Memory B cell (primary cell): ENCODE measurements at regions not wholly inside any gene's neighbourhood (a gene's known extent, or its start where the extent isn't known, plus 50 kb on each side); places are given as distances from the start of the nearest gene placed in this dataset.

ENCODE experiments used
- ATAC-seq: fragments of 150-1000 bp; cut with Tn5 transposase; 2 replicates; pipeline ENCODE4 v1.10.0; 2021; ENCODE audit warnings: low read depth, mild to moderate bottlenecking, moderate library complexity
- DNase-seq, 2 donors: peaks; one replicate each; pipeline ENCODE4 v3.0.0; 2022; ENCODE audit warnings: low spot score in 2 of 2
- H3K27ac Mint-ChIP-seq: one replicate; pipeline ENCODE4 v1.8.0; 2022; ENCODE audit warnings: mild to moderate bottlenecking, moderate library complexity, mixed read lengths
- H3K27me3 Mint-ChIP-seq: one replicate; pipeline ENCODE4 v1.8.0; 2022; ENCODE audit warnings: mixed read lengths
- H3K36me3 Mint-ChIP-seq: one replicate; pipeline ENCODE4 v1.8.0; 2022; ENCODE audit warnings: mild to moderate bottlenecking, mixed read lengths
- H3K4me1 Mint-ChIP-seq: one replicate; pipeline ENCODE4 v1.8.0; 2022; ENCODE audit warnings: mixed read lengths
- H3K4me3 Mint-ChIP-seq: one replicate; pipeline ENCODE4 v1.8.0; 2022; ENCODE audit warnings: mild to moderate bottlenecking, moderate library complexity, mixed read lengths
- H3K9me3 Mint-ChIP-seq: one replicate; pipeline ENCODE4 v1.8.0; 2022; ENCODE audit warnings: mixed read lengths

DNA sequence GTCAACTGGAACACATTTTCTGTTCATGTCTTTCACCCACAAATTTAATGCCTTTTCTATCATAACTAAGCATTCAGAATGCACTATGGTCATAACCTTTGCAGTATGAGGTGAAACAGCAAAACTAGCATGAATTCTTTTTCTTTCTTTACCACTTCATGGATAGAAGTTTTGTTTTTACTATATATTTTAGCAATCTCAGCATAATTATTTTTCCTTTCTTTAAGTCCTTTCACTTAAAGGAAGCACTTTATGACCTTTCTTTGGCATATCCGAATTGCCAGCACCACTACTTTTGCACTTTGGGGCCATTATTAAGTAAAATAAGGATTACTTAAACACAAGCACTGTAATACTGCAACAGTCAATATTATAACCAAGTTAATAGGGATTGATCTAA lies 115.1 kb upstream of the DKK2 start:
- Mint-ChIP-seq H3K27me3 (no peaks in the 10 kb centered on the region), H3K36me3 (no peaks in the 10 kb centered on the region), H3K4me3 (no peak overlapping the region), H3K9me3 (no peaks in the 10 kb centered on the region), H3K27ac (no peak overlapping the region), H3K4me1 (no peaks in the 10 kb centered on the region)
- no peak for ATAC-seq
- no peak for DNase-seq

DNA sequence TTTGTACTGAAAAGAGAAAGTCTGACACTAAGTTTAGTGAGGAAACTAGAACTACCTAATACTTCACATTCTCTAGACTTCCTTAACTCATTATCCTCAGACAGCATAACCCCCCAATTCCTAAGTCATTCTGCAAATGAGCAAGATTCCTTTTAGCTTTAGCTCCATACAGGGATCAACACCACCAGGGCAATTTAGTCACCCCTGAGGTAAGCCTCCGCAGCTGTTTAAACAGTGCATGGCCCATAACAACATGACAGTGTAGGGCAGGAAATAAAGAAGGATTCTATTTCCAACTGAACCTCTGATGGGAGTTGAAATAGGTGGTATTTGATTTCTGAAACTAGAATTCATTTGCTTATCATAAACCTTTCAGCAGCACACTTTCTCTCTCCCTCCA lies 112.8 kb upstream of the DKK2 start:
- no peaks in the 10 kb centered on the region for H3K27me3 Mint-ChIP-seq
- H3K9me3 Mint-ChIP-seq = no peaks in the 10 kb centered on the region
- no peak overlapping the region for H3K27ac Mint-ChIP-seq
- no peaks in the 10 kb centered on the region for H3K4me1 Mint-ChIP-seq
- no peak overlapping the region for H3K4me3 Mint-ChIP-seq
- H3K36me3 Mint-ChIP-seq = no peaks in the 10 kb centered on the region
- ATAC-seq = no peak
- no peak for DNase-seq

DNA sequence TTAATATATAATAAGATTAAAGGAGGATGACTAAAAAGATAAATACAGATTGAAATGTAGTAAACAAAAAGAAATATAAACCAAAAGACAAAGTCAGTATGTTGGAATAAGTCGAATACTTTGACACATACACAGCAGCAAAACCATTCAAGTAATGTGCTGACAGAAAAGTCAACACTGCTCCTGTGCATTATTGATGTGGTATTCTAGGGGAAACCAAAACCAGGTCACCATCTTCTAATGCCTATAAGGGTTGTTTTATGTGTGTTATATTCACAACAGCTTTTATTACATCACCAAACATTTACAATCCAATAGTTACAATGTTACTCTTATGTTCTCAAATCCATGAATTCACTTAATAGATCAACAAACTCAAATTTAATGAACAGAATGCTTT lies 111.8 kb upstream of the DKK2 start:
- ATAC-seq (no peak), DNase-seq (no peak)
- H3K4me3 Mint-ChIP-seq = no peak overlapping the region
- H3K36me3 Mint-ChIP-seq = no peaks in the 10 kb centered on the region
- no peak overlapping the region for H3K27ac Mint-ChIP-seq
- H3K27me3 Mint-ChIP-seq = no peaks in the 10 kb centered on the region
- no peaks in the 10 kb centered on the region for H3K9me3 Mint-ChIP-seq
- H3K4me1 Mint-ChIP-seq = no peaks in the 10 kb centered on the region

DNA sequence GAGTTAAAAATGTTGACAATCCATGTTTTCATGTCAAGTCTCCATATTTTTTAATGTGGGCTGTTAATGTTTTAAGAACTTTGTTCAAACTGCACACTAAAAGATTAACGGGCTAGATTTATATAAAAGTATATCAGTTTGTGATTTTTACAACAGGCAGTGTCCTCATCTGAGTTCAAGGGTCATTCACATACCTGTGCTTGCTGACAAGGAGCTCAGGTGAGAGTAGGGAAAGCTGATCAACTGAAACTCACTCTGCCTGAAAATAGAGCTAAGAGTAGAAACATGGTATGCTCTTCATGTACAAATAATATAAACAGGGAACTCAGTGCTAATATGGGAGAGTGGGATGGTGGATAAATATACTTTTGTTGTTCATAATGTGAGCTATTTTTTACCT lies 102.3 kb upstream of the DKK2 start:
- H3K4me3 Mint-ChIP-seq = no peak overlapping the region
- DNase-seq (no peak), ATAC-seq (no peak)

DNA sequence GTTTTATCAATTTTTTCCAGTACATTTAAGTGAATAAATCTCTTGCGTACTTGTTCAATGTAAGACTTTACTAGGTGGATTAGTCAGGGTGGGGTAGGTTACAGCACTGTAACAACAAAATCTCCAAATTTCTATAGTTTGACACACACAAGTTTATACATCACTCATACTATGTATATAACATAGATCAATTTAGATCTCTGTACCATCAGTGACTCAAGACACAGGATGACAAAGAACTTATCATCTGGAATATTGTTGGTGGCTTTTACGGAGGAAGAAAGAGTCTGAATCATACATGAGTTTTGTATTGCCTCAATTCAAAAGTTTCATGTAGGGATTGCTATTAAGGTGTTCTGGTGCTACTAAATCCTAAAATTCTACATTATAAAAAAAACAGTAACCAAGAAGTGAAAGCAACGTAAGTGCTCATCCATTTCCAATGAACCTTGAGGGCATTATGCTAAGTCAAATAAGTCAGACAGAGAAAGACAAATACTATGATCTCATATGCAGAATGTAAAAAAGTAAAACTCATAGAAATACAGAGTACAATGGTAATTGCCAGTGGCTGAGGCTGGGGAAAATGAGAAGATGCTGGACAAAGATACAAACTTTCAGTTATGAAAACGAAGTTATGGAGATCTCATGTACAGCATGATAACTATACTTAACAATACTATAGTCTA lies 98.0 kb upstream of the DKK2 start:
- no peak for ATAC-seq
- no peak for DNase-seq
- no peak overlapping the region for H3K4me3 Mint-ChIP-seq
- no peaks in the 10 kb centered on the region for H3K9me3 Mint-ChIP-seq
- no peaks in the 10 kb centered on the region for H3K4me1 Mint-ChIP-seq
- H3K27me3 Mint-ChIP-seq = no peaks in the 10 kb centered on the region
- H3K27ac Mint-ChIP-seq = no peak overlapping the region
- no peaks in the 10 kb centered on the region for H3K36me3 Mint-ChIP-seq

More for the DNA sequence above, 102.3 kb upstream of the DKK2 start:
- H3K27me3 Mint-ChIP-seq = no peaks in the 10 kb centered on the region
- no peak overlapping the region for H3K27ac Mint-ChIP-seq
- no peaks in the 10 kb centered on the region for H3K4me1 Mint-ChIP-seq
- no peaks in the 10 kb centered on the region for H3K9me3 Mint-ChIP-seq
- H3K36me3 Mint-ChIP-seq = no peaks in the 10 kb centered on the region

DNA sequence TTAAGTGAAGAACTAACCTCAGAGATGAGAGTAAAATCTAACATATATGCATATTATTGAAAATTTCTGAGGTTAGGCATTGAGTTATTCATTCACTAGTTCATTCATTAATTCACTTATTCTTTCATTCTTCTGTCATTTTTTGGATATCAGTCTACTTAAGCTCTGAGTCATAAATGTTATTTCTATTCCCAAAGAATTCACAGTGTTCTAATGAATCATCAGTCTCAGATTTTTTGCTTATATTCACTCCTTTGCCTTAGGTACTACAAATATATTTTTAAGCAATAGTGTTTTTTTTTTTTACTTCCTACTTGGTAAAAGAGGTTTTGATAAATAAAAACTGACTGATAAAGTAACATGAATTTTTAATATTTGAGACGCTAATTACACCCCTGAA lies 95.2 kb upstream of the DKK2 start:
- Mint-ChIP-seq H3K9me3 (no peaks in the 10 kb centered on the region), H3K27ac (no peak overlapping the region), H3K4me3 (no peak overlapping the region), H3K36me3 (no peaks in the 10 kb centered on the region), H3K4me1 (no peaks in the 10 kb centered on the region), H3K27me3 (no peaks in the 10 kb centered on the region)
- ATAC-seq = no peak
- DNase-seq = no peak

DNA sequence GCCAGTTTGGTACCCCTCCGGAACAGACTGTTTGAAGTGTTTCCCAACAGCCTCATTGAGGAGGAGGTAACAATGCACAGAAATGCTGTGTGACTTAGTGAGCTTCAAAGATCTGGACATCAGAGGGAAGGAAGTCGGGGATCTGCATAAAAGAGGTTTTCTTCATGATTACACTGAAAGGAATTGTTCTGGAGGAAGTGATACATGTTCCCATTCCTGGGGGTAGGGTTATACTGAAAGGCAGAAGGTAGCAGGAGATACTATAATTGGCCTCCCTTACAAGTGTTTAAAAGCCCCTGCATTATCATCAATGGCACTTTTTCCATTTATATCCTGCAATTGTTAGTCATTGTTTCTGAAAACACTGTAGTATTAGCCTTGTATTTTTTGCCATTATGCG lies 94.0 kb upstream of the DKK2 start:
- no peak overlapping the region for H3K27ac Mint-ChIP-seq
- no peaks in the 10 kb centered on the region for H3K27me3 Mint-ChIP-seq
- no peak overlapping the region for H3K4me3 Mint-ChIP-seq
- no peaks in the 10 kb centered on the region for H3K36me3 Mint-ChIP-seq
- H3K9me3 Mint-ChIP-seq = no peaks in the 10 kb centered on the region
- no peaks in the 10 kb centered on the region for H3K4me1 Mint-ChIP-seq
- DNase-seq (no peak), ATAC-seq (no peak)

DNA sequence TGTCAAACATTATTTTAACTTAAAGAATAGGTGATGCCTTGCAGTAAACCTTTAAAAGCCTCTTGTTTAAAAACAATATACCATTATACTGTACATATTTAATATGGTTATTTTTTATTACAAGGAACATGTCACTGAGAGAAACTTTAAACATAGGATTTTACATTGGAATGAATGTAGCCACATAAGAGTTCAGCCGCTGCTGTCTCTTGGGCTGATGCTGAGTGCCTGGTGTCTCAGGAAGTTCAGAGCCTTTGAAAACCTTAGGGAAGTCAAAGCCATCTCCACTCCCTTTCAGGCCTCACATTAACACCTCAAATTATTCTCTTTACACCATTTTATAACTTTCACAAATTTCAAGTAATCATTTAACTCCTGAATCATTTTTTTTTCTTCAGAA lies 93.5 kb upstream of the DKK2 start:
- no peaks in the 10 kb centered on the region for H3K36me3 Mint-ChIP-seq
- no peaks in the 10 kb centered on the region for H3K4me1 Mint-ChIP-seq
- H3K9me3 Mint-ChIP-seq = peaks cover 3% of the 10 kb centered on the region
- H3K4me3 Mint-ChIP-seq = no peak overlapping the region
- no peaks in the 10 kb centered on the region for H3K27me3 Mint-ChIP-seq
- ATAC-seq (no peak), DNase-seq (no peak)
- H3K27ac Mint-ChIP-seq = no peak overlapping the region

DNA sequence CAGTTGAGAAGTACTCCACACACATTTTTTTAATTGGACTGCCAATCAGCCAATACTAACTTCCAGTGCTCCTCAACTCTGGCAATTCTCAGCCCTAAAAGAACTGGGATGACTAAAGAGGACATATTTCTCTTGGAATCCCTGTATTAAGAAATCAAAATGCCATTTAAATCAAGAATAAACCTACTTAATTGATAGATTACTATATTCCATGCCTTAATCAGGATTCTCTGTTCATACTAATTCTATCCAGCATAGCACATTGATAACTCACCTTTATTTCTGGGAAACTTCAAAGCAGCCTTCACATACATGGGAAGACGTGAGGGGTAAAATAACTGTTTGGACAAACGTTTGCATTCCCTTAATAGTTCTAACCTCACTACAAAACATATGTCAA lies 93.0 kb upstream of the DKK2 start:
- no peaks in the 10 kb centered on the region for H3K27me3 Mint-ChIP-seq
- H3K9me3 Mint-ChIP-seq = peaks cover 3% of the 10 kb centered on the region
- no peak for DNase-seq
- no peak overlapping the region for H3K4me3 Mint-ChIP-seq
- no peaks in the 10 kb centered on the region for H3K4me1 Mint-ChIP-seq
- no peaks in the 10 kb centered on the region for H3K36me3 Mint-ChIP-seq
- H3K27ac Mint-ChIP-seq = no peak overlapping the region
- no peak for ATAC-seq

DNA sequence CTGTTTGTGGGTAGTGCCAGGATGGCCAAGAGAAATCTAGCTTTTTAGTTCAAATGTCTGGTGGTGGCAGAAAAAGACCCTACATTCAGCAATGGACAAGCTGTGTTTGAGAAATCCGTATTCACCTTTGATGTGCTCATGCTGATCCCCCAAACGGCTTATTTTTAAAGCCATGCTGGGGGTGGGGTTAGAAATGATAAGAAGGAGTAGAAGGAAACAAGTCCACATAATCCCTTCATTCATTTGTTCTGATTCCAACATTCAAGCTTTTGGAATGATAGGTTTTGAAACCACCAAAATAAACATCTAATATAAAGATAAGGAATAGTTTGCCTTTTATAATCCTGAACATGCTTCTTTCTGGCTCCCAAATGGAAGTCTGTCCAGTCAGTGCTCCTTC lies 92.0 kb upstream of the DKK2 start:
- ATAC-seq (no peak), DNase-seq (no peak)
- no peak overlapping the region for H3K4me3 Mint-ChIP-seq
- no peak overlapping the region for H3K27ac Mint-ChIP-seq
- H3K9me3 Mint-ChIP-seq = peaks cover 3% of the 10 kb centered on the region
- H3K27me3 Mint-ChIP-seq = no peaks in the 10 kb centered on the region
- no peaks in the 10 kb centered on the region for H3K36me3 Mint-ChIP-seq
- no peaks in the 10 kb centered on the region for H3K4me1 Mint-ChIP-seq

DNA sequence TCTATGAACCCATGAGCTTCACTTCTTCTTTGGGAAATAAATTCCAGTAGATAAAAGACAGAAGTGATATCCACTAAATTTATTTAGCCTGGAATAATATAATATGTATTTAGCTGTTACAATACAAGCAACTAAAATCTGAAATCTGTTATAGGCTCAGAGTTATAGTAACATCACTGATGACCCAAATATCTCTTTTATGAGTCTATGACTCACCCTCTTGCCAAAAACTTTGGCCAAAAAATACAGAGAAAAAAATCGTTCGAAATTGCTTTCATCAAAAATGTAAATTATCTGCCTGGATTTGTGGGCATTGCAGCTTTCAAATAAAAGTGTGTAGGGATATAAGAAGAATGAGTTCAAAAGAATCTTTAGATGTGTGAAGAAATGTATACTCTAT lies 89.4 kb upstream of the DKK2 start:
- H3K27me3 Mint-ChIP-seq = no peaks in the 10 kb centered on the region

DNA sequence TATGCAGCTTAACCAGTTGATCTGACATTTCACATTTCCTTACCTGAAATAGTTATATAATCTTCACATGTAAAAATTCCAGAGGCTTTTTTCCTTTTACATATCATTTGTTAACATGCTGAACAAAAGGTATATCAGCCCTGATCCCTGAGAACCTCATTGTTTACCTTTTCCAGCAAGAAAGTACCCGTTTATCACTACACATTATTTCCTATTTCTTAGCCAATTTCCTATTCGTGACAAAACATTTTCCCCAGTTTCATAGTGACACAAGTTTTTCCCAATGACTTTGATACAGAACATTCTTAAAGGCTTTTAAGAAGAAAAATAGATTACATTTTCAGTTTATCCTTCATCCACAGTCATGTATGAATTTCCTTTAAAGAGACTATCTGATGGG lies 86.6 kb upstream of the DKK2 start:
- DNase-seq (no peak), ATAC-seq (no peak)
- no peak overlapping the region for H3K27ac Mint-ChIP-seq
- no peaks in the 10 kb centered on the region for H3K4me1 Mint-ChIP-seq
- no peaks in the 10 kb centered on the region for H3K36me3 Mint-ChIP-seq
- H3K9me3 Mint-ChIP-seq = peaks cover 3% of the 10 kb centered on the region
- H3K27me3 Mint-ChIP-seq = no peaks in the 10 kb centered on the region
- H3K4me3 Mint-ChIP-seq = no peak overlapping the region

More for the DNA sequence above, 89.4 kb upstream of the DKK2 start:
- ATAC-seq = no peak
- Mint-ChIP-seq H3K4me3 (no peak overlapping the region), H3K27ac (no peak overlapping the region), H3K9me3 (peaks cover 3% of the 10 kb centered on the region), H3K36me3 (no peaks in the 10 kb centered on the region), H3K4me1 (no peaks in the 10 kb centered on the region)
- DNase-seq = no peak

DNA sequence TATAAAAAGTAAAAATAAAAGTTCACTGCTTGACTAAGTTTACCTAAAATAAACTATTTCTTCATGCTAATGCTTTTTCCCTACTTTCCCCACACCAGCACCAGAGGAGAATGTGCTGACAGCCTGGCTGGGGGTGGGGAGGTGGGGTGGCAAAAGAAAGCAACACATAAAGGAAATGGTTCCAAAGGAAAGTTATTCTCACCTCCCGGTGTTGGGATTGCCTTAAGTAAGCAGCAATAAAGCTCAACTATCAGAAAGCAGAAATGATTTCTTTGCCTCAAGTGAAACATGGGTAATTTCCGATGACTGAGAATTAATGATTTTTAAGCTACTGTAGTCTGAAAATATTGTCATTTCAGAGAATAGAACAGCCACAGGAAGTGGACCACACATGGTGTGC lies 84.5 kb upstream of the DKK2 start:
- peaks cover 3% of the 10 kb centered on the region for H3K9me3 Mint-ChIP-seq
- no peak for ATAC-seq

DNA sequence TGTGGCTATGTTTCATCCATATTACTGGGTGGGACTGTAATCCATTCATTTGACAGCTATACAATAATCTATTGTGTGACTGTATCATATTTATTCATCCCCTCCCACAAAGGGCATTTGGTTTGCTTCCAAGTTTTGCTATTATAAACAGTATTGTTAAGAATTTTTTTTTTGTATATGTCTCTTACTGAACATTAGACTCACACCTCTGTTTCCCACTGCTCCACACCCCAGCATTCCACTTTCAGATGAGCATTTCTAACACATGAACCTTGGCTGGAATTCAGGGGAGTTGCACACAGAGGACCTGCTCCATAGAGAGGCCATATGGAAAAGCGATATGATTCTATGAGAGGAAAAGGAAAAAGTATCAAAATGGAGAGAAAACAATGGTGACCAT lies 81.6 kb upstream of the DKK2 start:
- DNase-seq = no peak
- H3K4me1 Mint-ChIP-seq = no peaks in the 10 kb centered on the region
- no peak overlapping the region for H3K27ac Mint-ChIP-seq
- H3K27me3 Mint-ChIP-seq = no peaks in the 10 kb centered on the region
- no peak for ATAC-seq
- H3K36me3 Mint-ChIP-seq = no peaks in the 10 kb centered on the region
- no peak overlapping the region for H3K4me3 Mint-ChIP-seq
- H3K9me3 Mint-ChIP-seq = peaks cover under 1% of the 10 kb centered on the region

More for the DNA sequence above, 84.5 kb upstream of the DKK2 start:
- Mint-ChIP-seq H3K27me3 (no peaks in the 10 kb centered on the region), H3K27ac (no peak overlapping the region), H3K4me3 (no peak overlapping the region), H3K36me3 (no peaks in the 10 kb centered on the region), H3K4me1 (no peaks in the 10 kb centered on the region)
- no peak for DNase-seq

DNA sequence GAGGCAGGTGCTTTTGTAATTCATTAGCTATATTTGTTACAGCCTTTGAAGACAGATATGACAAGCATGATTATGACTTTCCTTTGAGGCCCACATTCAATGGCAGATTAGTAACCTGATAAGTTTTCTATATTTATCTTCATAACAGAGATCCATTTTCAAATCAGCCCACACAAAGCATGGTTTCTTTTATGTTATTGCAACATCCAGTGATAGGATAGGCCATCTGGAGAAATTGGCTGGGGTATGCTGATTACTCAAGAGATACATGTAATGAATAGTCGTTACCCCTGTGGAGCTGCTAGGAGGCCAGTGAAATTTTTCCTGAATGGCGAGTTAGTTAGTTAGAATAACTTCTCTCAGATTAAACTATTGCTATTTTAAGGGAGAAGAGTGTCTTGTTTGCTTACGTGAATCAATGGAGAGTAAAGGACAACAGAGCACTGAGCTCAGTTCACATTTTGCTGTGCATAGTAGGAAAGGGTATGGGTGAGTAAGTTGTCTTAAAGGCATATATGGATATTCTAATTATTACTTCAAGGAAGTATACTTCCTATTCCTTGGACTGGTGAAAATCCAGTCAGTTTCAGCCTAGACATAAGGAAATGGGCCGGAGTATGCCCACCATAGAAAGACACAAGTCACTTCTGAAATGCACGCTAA lies 79.2 kb upstream of the DKK2 start:
- no peak for ATAC-seq
- DNase-seq = no peak
- Mint-ChIP-seq H3K4me3 (no peak overlapping the region), H3K4me1 (no peaks in the 10 kb centered on the region), H3K27me3 (no peaks in the 10 kb centered on the region), H3K36me3 (no peaks in the 10 kb centered on the region), H3K9me3 (peaks cover 2% of the 10 kb centered on the region), H3K27ac (no peak overlapping the region)
